Epithelial cell of proximal tubule (primary cell): ENCODE measurements at regions not wholly inside any gene's neighbourhood (a gene's known extent, or its start where the extent isn't known, plus 50 kb on each side); places are given as distances from the start of the nearest gene placed in this dataset.

Source experiments
- DNase-seq: peaks from one replicate; pipeline ENCODE4 v3.0.0-alpha.2; 2011; ENCODE audit warnings: low read depth
- H3K4me3 ChIP-seq: 2 replicates; pipeline ENCODE4 v1.5.1; 2011; ENCODE audit warnings: low read depth, mild to moderate bottlenecking, low read length
- TF ChIP-seq, protein P1 (sequence below): conservative IDR thresholded peaks from 2 replicates; pipeline ENCODE4 v1.5.1; 2012; ENCODE audit warnings: low read depth, mild to moderate bottlenecking, low read length

DNA sequence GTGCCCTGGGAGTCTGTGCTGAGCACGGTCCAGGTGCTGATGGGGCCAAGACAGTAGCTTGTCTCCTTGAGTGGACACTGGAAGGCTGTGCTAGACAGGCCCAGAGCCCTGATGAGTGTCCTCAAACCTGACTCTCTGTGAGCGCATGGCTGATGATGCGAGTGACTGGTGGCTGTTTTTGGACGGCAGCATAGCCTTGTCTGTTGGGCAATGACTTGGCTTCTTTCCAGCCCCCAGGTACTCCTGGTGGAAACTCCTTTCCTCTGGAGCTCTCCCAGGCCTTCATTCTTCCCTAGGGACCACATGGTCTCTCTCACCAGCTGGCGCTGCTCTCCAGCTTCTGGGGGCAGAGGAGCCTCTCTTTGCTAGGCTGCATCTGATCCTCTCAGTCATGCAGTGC lies 207.6 kb upstream of the SMIM21 start:
- no peak overlapping the region for H3K4me3 ChIP-seq
- TF ChIP-seq, protein P1, sequence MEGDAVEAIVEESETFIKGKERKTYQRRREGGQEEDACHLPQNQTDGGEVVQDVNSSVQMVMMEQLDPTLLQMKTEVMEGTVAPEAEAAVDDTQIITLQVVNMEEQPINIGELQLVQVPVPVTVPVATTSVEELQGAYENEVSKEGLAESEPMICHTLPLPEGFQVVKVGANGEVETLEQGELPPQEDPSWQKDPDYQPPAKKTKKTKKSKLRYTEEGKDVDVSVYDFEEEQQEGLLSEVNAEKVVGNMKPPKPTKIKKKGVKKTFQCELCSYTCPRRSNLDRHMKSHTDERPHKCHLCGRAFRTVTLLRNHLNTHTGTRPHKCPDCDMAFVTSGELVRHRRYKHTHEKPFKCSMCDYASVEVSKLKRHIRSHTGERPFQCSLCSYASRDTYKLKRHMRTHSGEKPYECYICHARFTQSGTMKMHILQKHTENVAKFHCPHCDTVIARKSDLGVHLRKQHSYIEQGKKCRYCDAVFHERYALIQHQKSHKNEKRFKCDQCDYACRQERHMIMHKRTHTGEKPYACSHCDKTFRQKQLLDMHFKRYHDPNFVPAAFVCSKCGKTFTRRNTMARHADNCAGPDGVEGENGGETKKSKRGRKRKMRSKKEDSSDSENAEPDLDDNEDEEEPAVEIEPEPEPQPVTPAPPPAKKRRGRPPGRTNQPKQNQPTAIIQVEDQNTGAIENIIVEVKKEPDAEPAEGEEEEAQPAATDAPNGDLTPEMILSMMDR = no peak
- DNase-seq = peak; percentile 15

- TF ChIP-seq, protein P1 = no peak
- no peak for DNase-seq
- no peak overlapping the region for H3K4me3 ChIP-seq
These were observed 198.5 kb upstream of the SMIM21 start for GRCh38 chr18:75625966-75626365.

DNA sequence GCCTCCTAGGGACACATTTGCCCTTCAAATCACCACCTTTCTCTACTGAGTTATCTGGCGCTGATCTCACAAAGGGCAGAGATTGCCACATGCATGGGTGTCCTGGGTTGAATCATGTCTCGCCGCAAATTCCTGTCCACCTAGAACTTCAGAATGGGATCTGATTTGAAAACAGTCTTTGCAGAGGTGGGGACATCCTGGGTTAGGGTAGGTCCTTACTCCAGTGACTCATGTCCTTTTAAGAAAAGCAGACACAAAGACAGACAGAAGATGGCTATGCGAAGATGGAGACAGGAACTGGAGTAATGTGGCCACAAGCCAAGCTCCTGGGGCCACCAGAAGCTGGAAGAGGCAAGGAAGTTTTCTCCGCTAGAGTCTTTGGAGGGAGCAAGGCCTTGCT lies 197.4 kb upstream of the SMIM21 start:
- no peak overlapping the region for H3K4me3 ChIP-seq
- TF ChIP-seq, protein P1 = no peak
- no peak for DNase-seq

- TF ChIP-seq, protein P1 = no peak
- no peak overlapping the region for H3K4me3 ChIP-seq
- no peak for DNase-seq
These were observed 194.3 kb upstream of the SMIM21 start for GRCh38 chr18:75621818-75622217.

DNA sequence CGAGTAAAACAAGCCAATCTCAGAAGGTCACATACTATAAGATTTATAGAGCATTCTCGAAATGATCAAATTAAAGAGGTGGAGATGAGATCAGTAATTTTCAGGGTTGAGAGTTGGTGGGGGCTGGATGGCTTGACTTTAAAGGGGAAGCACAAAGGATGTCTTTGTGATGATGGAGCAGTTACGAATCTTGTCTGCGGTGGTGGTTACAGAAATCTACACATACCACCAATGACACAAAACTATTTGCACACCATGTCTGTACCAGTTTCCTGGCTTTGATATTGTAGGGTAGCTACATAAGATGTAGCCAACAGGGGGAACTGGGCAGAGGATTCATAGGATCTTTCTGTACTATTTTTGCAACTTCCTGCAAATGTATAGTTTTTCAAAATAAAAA lies 190.6 kb upstream of the SMIM21 start:
- H3K4me3 ChIP-seq = no peak overlapping the region
- DNase-seq = no peak
- TF ChIP-seq, protein P1 = no peak

- H3K4me3 ChIP-seq = no peak overlapping the region
- DNase-seq = no peak
- TF ChIP-seq, protein P1 = no peak
These were observed 185.0 kb upstream of the SMIM21 start for GRCh38 chr18:75612456-75612855.

- TF ChIP-seq, protein P1 = no peak
- DNase-seq = no peak
- H3K4me3 ChIP-seq = no peak overlapping the region
These were observed 180.2 kb upstream of the SMIM21 start for GRCh38 chr18:75607701-75608100.
